ENCODE measurements at regions not wholly inside any gene's neighbourhood (a gene's known extent, or its start where the extent isn't known, plus 50 kb on each side); places are given as distances from the start of the nearest gene placed in this dataset.

GRCh38 chr12:14057895-14058294, 76.5 kb upstream of the GRIN2B start (continued):
- no peak for TF ChIP-seq ASH2L (IDR thresholded peaks at IDR 0.05; ENCODE audit: insufficient read length, low read depth, low read length)
- no peak for TF ChIP-seq EHMT2 (IDR thresholded peaks at IDR 0.05; ENCODE audit: borderline replicate concordance, low read depth, low read length)

- no peak overlapping the region for H3K27ac ChIP-seq (ENCODE audit: extremely low read length, insufficient read depth, low read length)
- H3K9ac ChIP-seq (ENCODE audit: insufficient read depth, low read depth, low read length), result no peak overlapping the region
- ChIA-PET POLR2A (no interaction called here), CTCF (ENCODE audit: low intra/inter-chr PET ratio, low total read pairs) (no interaction called here)
- no peak for ATAC-seq
- intact Hi-C loops (cut with micrococcal nuclease; ENCODE audit: unreplicated experiment) (no loop called here), in situ Hi-C loops (cut with HindIII; ENCODE audit: extremely low pct_ligation_motif_present, low pct_unique_long_range_greater_than_20kb) (no loop called here)
- no peaks in the 10 kb centered on the region for H3K79me2 ChIP-seq (ENCODE audit: insufficient read depth, low read length)
- H3K27me3 ChIP-seq (ENCODE audit: control insufficient read depth in 1 of 2, insufficient read depth in 2 of 2, low read length in 2 of 2), result no peaks in the 10 kb centered on the region
- no peaks in the 10 kb centered on the region for H3K4me1 ChIP-seq (ENCODE audit: insufficient read depth, low read length)
- no peaks in the 10 kb centered on the region for H3K36me3 ChIP-seq (replicated peaks in 1 of 2; ENCODE audit: control insufficient read depth in 1 of 2, insufficient read depth in 2 of 2, low read length in 2 of 2)
- FAIRE-seq, result no peak
- DNase-seq (ENCODE audit: low spot score), result no peak
- no peak overlapping the region for H3K4me3 ChIP-seq (replicated peaks in 1 of 3; ENCODE audit: insufficient read depth in 1 of 3, low read depth in 2 of 3, low read length in 3 of 3)
- H2AFZ ChIP-seq (ENCODE audit: low read length), result no peak overlapping the region
- no TSS peak for BruUV-seq (replicated peaks)
- H3K9me3 ChIP-seq (ENCODE audit: low read length), result no peaks in the 10 kb centered on the region
- H3K4me2 ChIP-seq (ENCODE audit: low read depth, low read length), result no peak overlapping the region
- 0% methylated on average over 1 of the region's 1 CpG for WGBS (ENCODE audit: low lambda C conversion rate)
- H4K20me1 ChIP-seq (ENCODE audit: insufficient read depth, low read length), result no peaks in the 10 kb centered on the region
- TF ChIP-seq MTA3 (CRISPR knock-in tag; IDR thresholded peaks at IDR 0.05), result no peak
Measured at GRCh38 chr12:14058717-14059116, 77.3 kb upstream of the GRIN2B start.

- H3K4me1 ChIP-seq (ENCODE audit: insufficient read depth, low read length), result no peaks in the 10 kb centered on the region
- H3K4me2 ChIP-seq (ENCODE audit: low read depth, low read length), result no peak overlapping the region
- no peak for FAIRE-seq
- BruUV-seq (replicated peaks), result no TSS peak
- CTCF ChIA-PET (ENCODE audit: low intra/inter-chr PET ratio, low total read pairs), result no interaction called here
- no peak for TF ChIP-seq SRY (CRISPR knock-in tag; IDR thresholded peaks at IDR 0.05)
- TF ChIP-seq IKZF4 (CRISPR knock-in tag; IDR thresholded peaks at IDR 0.05; ENCODE audit: borderline replicate concordance, low read depth, not compliant biosample characterization), result no peak
- TF ChIP-seq ARHGAP35 (CRISPR knock-in tag; IDR thresholded peaks at IDR 0.05; ENCODE audit: borderline replicate concordance), result no peak
- POLR2A ChIA-PET, result no interaction called here
- H3K27me3 ChIP-seq (ENCODE audit: control insufficient read depth in 1 of 2, insufficient read depth in 2 of 2, low read length in 2 of 2), result no peaks in the 10 kb centered on the region
- no peak overlapping the region for H3K27ac ChIP-seq (ENCODE audit: extremely low read length, insufficient read depth, low read length)
- 3% methylated on average over 2 of the region's 2 CpGs for WGBS (ENCODE audit: low lambda C conversion rate)
- H3K79me2 ChIP-seq (ENCODE audit: insufficient read depth, low read length), result no peaks in the 10 kb centered on the region
- no peak overlapping the region for H3K9ac ChIP-seq (ENCODE audit: insufficient read depth, low read depth, low read length)
- in situ Hi-C loops (cut with HindIII; ENCODE audit: extremely low pct_ligation_motif_present, low pct_unique_long_range_greater_than_20kb) (no loop called here), intact Hi-C loops (cut with micrococcal nuclease; ENCODE audit: unreplicated experiment) (no loop called here)
- H3K9me3 ChIP-seq (ENCODE audit: low read length), result no peaks in the 10 kb centered on the region
- no peak for ATAC-seq
- H4K20me1 ChIP-seq (ENCODE audit: insufficient read depth, low read length), result no peaks in the 10 kb centered on the region
- no peaks in the 10 kb centered on the region for H3K36me3 ChIP-seq (replicated peaks in 1 of 2; ENCODE audit: control insufficient read depth in 1 of 2, insufficient read depth in 2 of 2, low read length in 2 of 2)
- H2AFZ ChIP-seq (ENCODE audit: low read length), result no peak overlapping the region
- no peak for DNase-seq (ENCODE audit: low spot score)
- no peak overlapping the region for H3K4me3 ChIP-seq (replicated peaks in 1 of 3; ENCODE audit: insufficient read depth in 1 of 3, low read depth in 2 of 3, low read length in 3 of 3)
Measured at GRCh38 chr12:14059548-14059947, 78.1 kb upstream of the GRIN2B start.

All from HepG2 (cell line).